ENCODE measurements at regions not wholly inside any gene's neighbourhood (a gene's known extent, or its start where the extent isn't known, plus 50 kb on each side); places are given as distances from the start of the nearest gene placed in this dataset.

- H3K4me2 ChIP-seq (ENCODE audit: low read depth, low read length, poor library complexity, severe bottlenecking): no peak overlapping the region
- H3K4me3 ChIP-seq (ENCODE audit: insufficient read depth, low read length, poor library complexity, severe bottlenecking): no peak overlapping the region
- H3K9ac ChIP-seq (ENCODE audit: low read length): no peak overlapping the region
- H3K27ac ChIP-seq (ENCODE audit: low read depth, low read length): no peak overlapping the region
- H3K9me2 ChIP-seq (replicated peaks; ENCODE audit: insufficient read depth, low read length): no peaks in the 10 kb centered on the region
- no peaks in the 10 kb centered on the region for H3K9me3 ChIP-seq (ENCODE audit: insufficient read depth, low read length)
- no peak overlapping the region for H2AFZ ChIP-seq (ENCODE audit: low read depth, low read length, severe bottlenecking)
- TF ChIP-seq EZH2phosphoT487 (conservative IDR thresholded peaks at IDR 0.05; ENCODE audit: low read length): no peak
- TF ChIP-seq CTCF (IDR thresholded peaks at IDR 0.05; ENCODE audit: insufficient read depth, low read length, poor library complexity, severe bottlenecking): no peak
- H4K20me1 ChIP-seq (ENCODE audit: low read depth, low read length): no peaks in the 10 kb centered on the region
- no peaks in the 10 kb centered on the region for H3F3A ChIP-seq (ENCODE audit: insufficient read depth)
- H3K27me3 ChIP-seq (ENCODE audit: low read length): no peaks in the 10 kb centered on the region
- no peaks in the 10 kb centered on the region for H3K36me3 ChIP-seq (ENCODE audit: low read length)
- no peaks in the 10 kb centered on the region for H3K79me2 ChIP-seq (ENCODE audit: insufficient read depth, low read length)
These were observed 390.4 kb downstream of the TLE4 start for GRCh38 chr9:79962150-79962549.

GRCh38 chr9:79955300-79955699, 383.5 kb downstream of the TLE4 start:
- Histone ChIP-seq H3K36me3 (ENCODE audit: low read length) (no peaks in the 10 kb centered on the region), H3K9me2 (replicated peaks; ENCODE audit: insufficient read depth, low read length) (no peaks in the 10 kb centered on the region), H2AFZ (ENCODE audit: low read depth, low read length, severe bottlenecking) (no peak overlapping the region), H3K4me2 (ENCODE audit: low read depth, low read length, poor library complexity, severe bottlenecking) (no peak overlapping the region), H3F3A (ENCODE audit: insufficient read depth) (no peaks in the 10 kb centered on the region), H4K20me1 (ENCODE audit: low read depth, low read length) (no peaks in the 10 kb centered on the region), H3K9me3 (ENCODE audit: insufficient read depth, low read length) (no peaks in the 10 kb centered on the region), H3K4me3 (ENCODE audit: insufficient read depth, low read length, poor library complexity, severe bottlenecking) (no peak overlapping the region), H3K27ac (ENCODE audit: low read depth, low read length) (no peak overlapping the region), H3K79me2 (ENCODE audit: insufficient read depth, low read length) (no peaks in the 10 kb centered on the region), H3K27me3 (ENCODE audit: low read length) (no peaks in the 10 kb centered on the region), H3K9ac (ENCODE audit: low read length) (no peak overlapping the region)
- TF ChIP-seq EZH2phosphoT487 (conservative IDR thresholded peaks at IDR 0.05; ENCODE audit: low read length): no peak
- no peak for TF ChIP-seq CTCF (IDR thresholded peaks at IDR 0.05; ENCODE audit: insufficient read depth, low read length, poor library complexity, severe bottlenecking)

GRCh38 chr9:79953908-79954307, 382.1 kb downstream of the TLE4 start:
- Histone ChIP-seq H3K4me2 (ENCODE audit: low read depth, low read length, poor library complexity, severe bottlenecking) (no peak overlapping the region), H3F3A (ENCODE audit: insufficient read depth) (no peaks in the 10 kb centered on the region), H3K4me3 (ENCODE audit: insufficient read depth, low read length, poor library complexity, severe bottlenecking) (no peak overlapping the region), H3K79me2 (ENCODE audit: insufficient read depth, low read length) (no peaks in the 10 kb centered on the region), H3K27ac (ENCODE audit: low read depth, low read length) (no peak overlapping the region), H3K9me3 (ENCODE audit: insufficient read depth, low read length) (no peaks in the 10 kb centered on the region), H3K9ac (ENCODE audit: low read length) (no peak overlapping the region), H3K36me3 (ENCODE audit: low read length) (no peaks in the 10 kb centered on the region), H3K27me3 (ENCODE audit: low read length) (no peaks in the 10 kb centered on the region), H2AFZ (ENCODE audit: low read depth, low read length, severe bottlenecking) (no peak overlapping the region), H3K9me2 (replicated peaks; ENCODE audit: insufficient read depth, low read length) (no peaks in the 10 kb centered on the region), H4K20me1 (ENCODE audit: low read depth, low read length) (no peaks in the 10 kb centered on the region)
- TF ChIP-seq CTCF (IDR thresholded peaks at IDR 0.05; ENCODE audit: insufficient read depth, low read length, poor library complexity, severe bottlenecking) (no peak), EZH2phosphoT487 (conservative IDR thresholded peaks at IDR 0.05; ENCODE audit: low read length) (no peak)

GRCh38 chr9:79952401-79952800, 380.6 kb downstream of the TLE4 start:
- no peaks in the 10 kb centered on the region for H4K20me1 ChIP-seq (ENCODE audit: low read depth, low read length)
- TF ChIP-seq EZH2phosphoT487 (conservative IDR thresholded peaks at IDR 0.05; ENCODE audit: low read length) (no peak), CTCF (IDR thresholded peaks at IDR 0.05; ENCODE audit: insufficient read depth, low read length, poor library complexity, severe bottlenecking) (no peak)
- H3K36me3 ChIP-seq (ENCODE audit: low read length): no peaks in the 10 kb centered on the region
- no peak overlapping the region for H2AFZ ChIP-seq (ENCODE audit: low read depth, low read length, severe bottlenecking)
- H3K79me2 ChIP-seq (ENCODE audit: insufficient read depth, low read length): no peaks in the 10 kb centered on the region
- H3K4me2 ChIP-seq (ENCODE audit: low read depth, low read length, poor library complexity, severe bottlenecking): no peak overlapping the region
- H3K9ac ChIP-seq (ENCODE audit: low read length): no peak overlapping the region
- no peaks in the 10 kb centered on the region for H3F3A ChIP-seq (ENCODE audit: insufficient read depth)
- no peaks in the 10 kb centered on the region for H3K9me2 ChIP-seq (replicated peaks; ENCODE audit: insufficient read depth, low read length)
- no peaks in the 10 kb centered on the region for H3K9me3 ChIP-seq (ENCODE audit: insufficient read depth, low read length)
- no peak overlapping the region for H3K27ac ChIP-seq (ENCODE audit: low read depth, low read length)
- no peaks in the 10 kb centered on the region for H3K27me3 ChIP-seq (ENCODE audit: low read length)
- no peak overlapping the region for H3K4me3 ChIP-seq (ENCODE audit: insufficient read depth, low read length, poor library complexity, severe bottlenecking)
